Lung microvascular endothelial cell (primary cell): ENCODE measurements at regions not wholly inside any gene's neighbourhood (a gene's known extent, or its start where the extent isn't known, plus 50 kb on each side); places are given as distances from the start of the nearest gene placed in this dataset.
"Not testable (repeated sequence)": the region's sequence is repeated elsewhere in the genome, so short reads cannot be mapped to it uniquely, and the experiment has no call there.

Experiments used
- DNase-seq, 2 donors: peaks; one replicate each; pipeline versions ENCODE4 v3.0.0 to v3.0.0-alpha.2; 2010; ENCODE audit warnings: low read depth in 2 of 2

DNA sequence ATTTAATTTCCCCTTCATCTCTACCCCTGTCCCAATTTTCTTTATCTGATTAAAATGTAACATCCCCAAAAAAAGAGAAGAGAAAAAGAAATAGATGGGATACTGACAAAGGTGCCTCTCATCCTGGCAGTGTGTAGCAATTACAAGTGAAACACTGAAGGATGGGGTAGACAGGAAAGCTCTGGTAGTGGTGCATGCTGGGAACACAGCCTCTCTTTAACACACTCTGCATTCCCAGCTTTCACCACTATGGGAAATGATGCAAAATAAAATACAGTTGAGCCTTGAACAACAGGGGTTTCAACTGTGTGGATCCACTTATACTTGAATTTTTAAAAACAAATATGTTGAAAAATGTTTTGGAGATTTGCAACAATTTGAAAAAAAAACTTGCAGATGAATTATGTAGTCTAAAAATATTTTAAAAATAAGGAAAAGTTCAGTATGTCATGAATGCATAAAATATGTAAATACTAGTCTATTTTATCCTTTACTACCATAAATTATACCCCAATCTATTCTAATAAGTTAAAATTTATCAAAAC, 239.2 kb upstream of the DDX53 start:
- no peak for DNase-seq

- DNase-seq = no peak
Measured at GRCh38 chrX:22788221-22788620, 211.5 kb upstream of the DDX53 start.

GRCh38 chrX:22795671-22796070, 204.1 kb upstream of the DDX53 start:
- no peak for DNase-seq

- peak; percentile 66 to 84 for DNase-seq
Measured at GRCh38 chrX:22800360-22800759, 199.4 kb upstream of the DDX53 start.

DNA sequence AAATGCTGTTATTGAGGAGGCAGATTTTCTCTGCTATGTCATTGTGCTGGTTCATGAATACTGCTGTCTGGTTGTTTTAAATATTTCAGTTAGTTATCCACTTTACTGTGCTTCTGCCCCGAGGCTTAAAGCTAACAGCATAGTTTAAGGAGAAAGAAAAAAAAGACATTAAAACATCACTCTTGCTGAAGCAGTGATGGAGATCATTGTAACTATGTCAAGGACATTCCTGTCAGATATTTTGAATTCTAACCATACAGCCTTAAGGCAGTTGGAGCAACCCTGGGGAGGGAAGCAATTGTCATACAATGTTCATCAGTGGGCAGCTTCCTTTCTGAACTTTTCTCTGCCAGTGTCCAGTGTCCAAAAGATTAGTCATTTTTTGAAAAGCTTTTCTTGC, 199.0 kb upstream of the DDX53 start:
- DNase-seq = peak in 1 of 2 donors; percentile 7

- no peak for DNase-seq
Measured at GRCh38 chrX:22803353-22803752, 196.4 kb upstream of the DDX53 start.

- DNase-seq = no peak
Measured at GRCh38 chrX:22810876-22811275, 188.9 kb upstream of the DDX53 start.

DNA sequence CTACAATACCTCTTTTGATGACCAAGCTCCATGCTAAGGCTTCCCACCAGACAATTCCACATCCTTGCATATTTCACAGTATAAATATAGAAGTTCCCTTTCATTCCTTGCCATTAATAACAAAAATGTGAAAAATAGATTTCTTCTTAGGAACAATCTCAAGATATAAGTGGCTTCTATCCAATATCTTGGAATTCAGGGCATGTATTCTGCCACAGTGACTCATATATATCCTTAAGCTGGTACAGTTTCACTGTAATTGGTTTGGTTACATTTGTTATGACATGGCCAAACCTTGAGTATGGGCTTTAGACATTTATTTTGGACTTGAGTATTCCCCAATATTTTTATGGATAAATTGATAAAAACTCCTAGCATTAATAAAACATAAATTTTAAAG, 181.7 kb upstream of the DDX53 start:
- no peak for DNase-seq

GRCh38 chrX:22855693-22856092, 144.1 kb upstream of the DDX53 start:
- no peak for DNase-seq

- DNase-seq = no peak
Measured at GRCh38 chrX:22859642-22860041, 140.1 kb upstream of the DDX53 start.

DNA sequence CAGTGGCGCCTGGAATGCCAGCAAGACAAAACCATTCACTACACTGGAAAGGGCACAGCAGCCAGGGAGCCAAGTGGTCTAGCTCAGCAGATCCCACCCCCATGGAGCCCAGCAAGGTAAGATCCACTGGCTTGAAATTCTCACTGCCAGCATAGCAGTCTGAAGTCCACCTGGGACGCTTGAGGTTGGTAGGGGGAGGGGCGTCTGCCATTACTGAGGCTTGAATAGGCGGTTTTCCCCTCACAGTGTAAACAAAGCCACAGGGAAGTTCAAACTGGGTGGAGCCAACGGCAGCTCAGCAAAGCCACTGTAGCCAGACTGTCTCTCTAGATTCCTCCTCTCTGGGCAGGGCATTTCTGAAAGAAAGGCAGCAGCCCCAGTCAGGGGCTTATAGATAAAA, 133.0 kb upstream of the DDX53 start:
- DNase-seq = not testable (repeated sequence)

DNA sequence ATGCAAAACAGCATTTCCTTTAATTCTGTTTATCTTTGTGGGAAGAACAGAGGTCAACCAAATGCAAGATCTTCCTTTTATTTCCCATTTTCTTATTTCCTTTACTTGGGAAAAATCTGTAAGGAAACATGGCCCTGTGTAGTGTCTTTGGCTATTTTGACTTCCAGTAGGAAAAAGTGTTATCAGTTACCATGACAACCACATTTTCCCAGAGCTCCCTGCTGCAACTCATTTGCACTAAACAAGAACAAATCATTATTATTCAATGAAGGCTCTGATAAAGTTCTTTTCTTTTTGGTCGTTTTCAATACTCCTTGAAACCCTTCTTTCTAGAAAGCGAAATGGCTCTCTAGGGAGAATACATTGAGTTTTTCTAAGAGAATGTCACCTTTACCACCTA, 117.2 kb upstream of the DDX53 start:
- no peak for DNase-seq

- DNase-seq = peak; percentile 2 to 70
Measured at GRCh38 chrX:22889819-22890218, 109.9 kb upstream of the DDX53 start.

DNA sequence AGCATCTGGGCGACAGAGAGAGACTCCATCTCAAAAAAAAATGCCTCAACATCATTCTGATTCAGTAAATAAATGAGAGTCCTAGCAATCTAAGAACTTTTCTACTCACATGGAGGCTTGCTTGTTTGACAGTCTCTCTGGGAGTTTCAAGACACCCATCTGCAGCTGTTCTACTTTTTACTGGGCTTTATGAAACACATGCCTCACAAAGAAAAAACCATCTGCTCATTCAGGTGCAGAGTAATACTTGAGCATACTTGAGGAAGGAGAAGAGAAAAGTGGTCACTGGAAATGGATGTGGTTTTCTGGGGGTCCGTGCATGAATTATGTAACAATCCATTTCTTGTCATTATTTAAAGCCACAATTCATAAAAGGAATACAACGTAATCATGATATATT, 87.1 kb upstream of the DDX53 start:
- no peak for DNase-seq

DNA sequence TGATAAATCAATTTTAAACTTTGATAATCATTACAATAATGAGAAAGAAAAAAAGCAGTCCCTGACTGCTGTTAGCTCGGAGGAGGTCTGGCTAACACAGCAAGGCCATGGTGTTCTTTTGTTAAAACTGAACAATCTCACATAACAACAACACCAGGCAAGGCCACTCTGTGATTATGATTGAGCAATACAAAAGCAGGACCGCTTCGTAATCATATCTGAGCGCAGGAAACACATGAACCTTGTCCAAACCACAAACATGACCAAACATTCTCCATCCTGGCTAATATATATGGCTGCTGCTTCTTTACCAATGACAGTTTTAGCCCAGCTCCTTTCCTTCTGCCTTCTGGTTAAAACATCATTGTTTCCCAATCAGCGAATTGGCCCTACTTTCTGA, 76.8 kb upstream of the DDX53 start:
- peak; percentile 0 to 59 for DNase-seq

- DNase-seq = no peak
Measured at GRCh38 chrX:22934640-22935039, 65.1 kb upstream of the DDX53 start.

- DNase-seq = no peak
Measured at GRCh38 chrX:22944945-22945344, 54.8 kb upstream of the DDX53 start.
